NCI-H69 (cell line): ENCODE measurements at regions not wholly inside any gene's neighbourhood (a gene's known extent, or its start where the extent isn't known, plus 50 kb on each side); places are given as distances from the start of the nearest gene placed in this dataset.
"Not testable (repeated sequence)": the region's sequence is repeated elsewhere in the genome, so short reads cannot be mapped to it uniquely, and the experiment has no call there.

Experiments used
- DNase-seq: peaks from one replicate; lab custom pipeline; 2025; lab: John Stamatoyannopoulos, UW

GRCh38 chr12:124475295-124476010 lies 92.0 kb downstream of the NCOR2 start:
- DNase-seq = peak; percentile 67

- no peak for DNase-seq
These were observed 92.7 kb downstream of the NCOR2 start for GRCh38 chr12:124474709-124475108.

GRCh38 chr12:124472690-124473279 lies 94.6 kb downstream of the NCOR2 start:
- DNase-seq = no peak

- no peak for DNase-seq
These were observed 95.6 kb downstream of the NCOR2 start for GRCh38 chr12:124471828-124472227.

GRCh38 chr12:124470806-124471205 lies 96.6 kb downstream of the NCOR2 start:
- no peak for DNase-seq

GRCh38 chr12:124470139-124470538 lies 97.3 kb downstream of the NCOR2 start:
- DNase-seq = no peak

- DNase-seq = peak; percentile 44
These were observed 98.1 kb downstream of the NCOR2 start for GRCh38 chr12:124469193-124469888.

GRCh38 chr12:124467549-124467948 lies 99.9 kb downstream of the NCOR2 start:
- not testable (repeated sequence) for DNase-seq

- DNase-seq = no peak
These were observed 100.9 kb downstream of the NCOR2 start for GRCh38 chr12:124466216-124467128.

- no peak for DNase-seq
These were observed 101.9 kb downstream of the NCOR2 start for GRCh38 chr12:124465473-124465872.

- DNase-seq = no peak
These were observed 102.6 kb downstream of the NCOR2 start for GRCh38 chr12:124464830-124465229.

GRCh38 chr12:124464062-124464461 lies 103.3 kb downstream of the NCOR2 start:
- peak; percentile 83 for DNase-seq

- peak; percentile 98 for DNase-seq
These were observed 104.0 kb downstream of the NCOR2 start for GRCh38 chr12:124463341-124463921.

- DNase-seq = no peak
These were observed 104.7 kb downstream of the NCOR2 start for GRCh38 chr12:124462750-124463149.

GRCh38 chr12:124461851-124462623 lies 105.4 kb downstream of the NCOR2 start:
- DNase-seq = no peak

- DNase-seq = no peak
These were observed 106.2 kb downstream of the NCOR2 start for GRCh38 chr12:124461241-124461673.

GRCh38 chr12:124460771-124461170 lies 106.6 kb downstream of the NCOR2 start:
- DNase-seq = no peak

GRCh38 chr12:124459852-124460645 lies 107.4 kb downstream of the NCOR2 start:
- no peak for DNase-seq

GRCh38 chr12:124458992-124459851 lies 108.2 kb downstream of the NCOR2 start:
- no peak for DNase-seq
